ENCODE measurements at regions not wholly inside any gene's neighbourhood (a gene's known extent, or its start where the extent isn't known, plus 50 kb on each side); places are given as distances from the start of the nearest gene placed in this dataset.
"Not testable (repeated sequence)": the region's sequence is repeated elsewhere in the genome, so short reads cannot be mapped to it uniquely, and the experiment has no call there.

DNA sequence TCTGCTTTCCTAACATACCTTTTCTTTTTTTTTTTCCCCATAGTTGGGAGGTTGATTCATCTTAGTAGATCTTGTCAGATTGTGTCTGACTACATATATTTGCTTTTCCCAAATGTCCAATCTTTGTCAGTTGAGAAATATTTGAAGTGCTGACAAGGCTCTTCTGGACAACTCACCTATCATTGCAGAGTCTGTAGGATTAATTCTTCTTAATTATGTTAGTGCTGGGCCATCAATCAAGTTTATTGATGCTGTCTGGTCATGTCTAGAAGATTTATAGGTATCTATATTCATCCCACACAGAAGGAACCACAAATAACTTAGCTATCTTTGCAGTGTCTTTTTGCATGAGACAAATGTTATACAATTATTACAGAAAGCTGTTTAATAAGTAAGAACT, 310.6 kb downstream of the ACTR3B start:
- no peak for FAIRE-seq

DNA sequence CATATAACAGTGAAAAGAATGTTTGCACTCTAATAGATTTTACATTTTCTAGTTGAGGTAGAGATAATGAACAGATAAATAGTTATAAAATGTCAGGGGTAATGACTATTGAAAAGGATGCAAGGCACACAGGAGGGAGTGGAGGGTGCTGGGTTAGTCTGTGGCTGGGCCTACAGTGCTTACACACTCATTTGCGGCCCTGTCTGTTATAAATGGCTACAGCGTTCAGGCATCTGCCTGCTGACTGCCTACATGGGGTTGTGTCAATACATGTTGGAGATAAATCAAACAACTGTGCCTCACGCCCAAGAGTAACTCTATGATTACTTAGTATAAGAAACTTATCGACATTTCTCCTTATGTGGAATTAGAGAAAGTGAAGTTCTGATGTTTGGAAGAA, 313.3 kb downstream of the ACTR3B start:
- FAIRE-seq (no peak), DNase-seq (ENCODE audit: insufficient read length, low spot score) (no peak)

More for the DNA sequence above, 310.6 kb downstream of the ACTR3B start:
- DNase-seq (ENCODE audit: insufficient read length, low spot score) = no peak

DNA sequence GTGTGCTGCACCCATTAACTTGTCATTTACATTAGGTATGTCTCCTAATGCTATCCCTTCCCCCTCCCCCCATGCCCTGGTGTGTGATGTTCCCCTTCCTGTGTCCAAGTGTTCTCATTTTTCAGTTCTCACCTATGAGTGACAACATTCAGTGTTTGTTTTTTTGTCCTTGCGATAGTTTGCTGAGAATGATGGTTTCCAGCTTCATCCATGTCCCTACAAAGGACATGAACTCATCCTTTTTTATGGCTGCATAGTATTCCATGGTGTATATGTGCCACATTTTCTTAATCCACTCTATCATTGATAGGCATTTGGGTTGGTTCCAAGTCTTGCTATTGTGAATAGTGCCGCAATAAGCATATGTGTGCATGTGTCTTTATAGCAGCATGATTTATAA, 316.7 kb downstream of the ACTR3B start:
- FAIRE-seq; DNase-seq (ENCODE audit: insufficient read length, low spot score): not testable (repeated sequence)

DNA sequence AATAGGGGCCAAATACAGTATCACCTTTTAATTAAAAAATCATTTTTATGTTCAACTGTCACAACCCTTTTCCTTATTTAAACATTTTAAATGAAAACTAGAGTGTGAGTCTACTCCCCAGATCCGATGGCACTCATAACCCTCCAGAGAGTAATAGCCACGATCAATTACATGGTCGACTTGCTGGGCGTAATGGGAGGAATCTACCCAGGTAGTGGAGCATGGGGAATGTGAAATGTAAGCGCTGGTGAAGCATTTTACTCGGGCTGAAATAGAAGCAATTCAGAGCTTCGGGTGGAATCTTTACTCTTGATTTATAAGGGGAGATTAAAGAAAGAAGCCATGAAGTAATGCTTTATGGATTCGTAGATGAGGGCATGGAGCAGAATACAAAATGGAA, 321.9 kb downstream of the ACTR3B start:
- FAIRE-seq = no peak

DNA sequence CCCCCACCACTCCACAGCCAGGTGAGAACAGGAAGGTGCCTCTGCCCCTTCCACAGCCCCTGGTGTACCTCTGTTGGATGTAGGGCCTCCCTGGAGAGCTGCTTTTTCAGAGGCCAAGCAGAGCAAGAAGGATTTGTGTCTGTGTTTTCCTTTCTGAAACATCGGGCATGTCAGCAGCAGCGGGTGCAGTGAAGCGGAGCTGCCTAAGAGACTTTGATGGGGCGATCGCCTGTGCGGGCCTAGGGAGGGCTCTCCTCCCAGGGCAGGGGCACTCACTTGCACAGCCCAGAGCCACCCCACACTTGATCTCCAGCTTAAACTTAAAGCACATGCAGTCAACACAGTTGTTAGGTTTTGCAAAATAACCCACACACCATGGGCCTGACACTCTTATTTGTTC, 324.7 kb downstream of the ACTR3B start:
- no peak for FAIRE-seq

More for the DNA sequence above, 321.9 kb downstream of the ACTR3B start:
- DNase-seq (ENCODE audit: insufficient read length, low spot score) = no peak

DNA sequence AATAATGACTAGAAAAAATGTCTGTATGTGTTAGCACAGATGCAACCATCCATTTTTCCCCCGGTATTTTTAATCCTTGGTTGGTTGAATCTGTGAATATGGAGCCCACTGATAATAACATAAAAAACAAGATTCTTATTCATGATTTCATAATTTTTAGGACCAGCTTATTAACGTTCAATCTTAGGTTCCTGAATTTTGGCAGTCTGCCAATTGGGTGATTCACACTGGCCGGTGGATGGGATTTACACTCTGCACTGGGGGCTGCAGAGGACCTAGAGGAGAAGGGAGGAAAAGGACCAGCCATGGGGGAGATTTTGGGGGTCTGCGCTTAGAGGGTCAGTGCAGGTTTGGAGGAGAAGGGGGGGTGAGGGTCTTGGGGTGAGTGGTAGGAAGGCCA, 327.9 kb downstream of the ACTR3B start:
- FAIRE-seq (no peak), DNase-seq (ENCODE audit: insufficient read length, low spot score) (no peak)

More for the DNA sequence above, 324.7 kb downstream of the ACTR3B start:
- DNase-seq (ENCODE audit: insufficient read length, low spot score) = no peak

DNA sequence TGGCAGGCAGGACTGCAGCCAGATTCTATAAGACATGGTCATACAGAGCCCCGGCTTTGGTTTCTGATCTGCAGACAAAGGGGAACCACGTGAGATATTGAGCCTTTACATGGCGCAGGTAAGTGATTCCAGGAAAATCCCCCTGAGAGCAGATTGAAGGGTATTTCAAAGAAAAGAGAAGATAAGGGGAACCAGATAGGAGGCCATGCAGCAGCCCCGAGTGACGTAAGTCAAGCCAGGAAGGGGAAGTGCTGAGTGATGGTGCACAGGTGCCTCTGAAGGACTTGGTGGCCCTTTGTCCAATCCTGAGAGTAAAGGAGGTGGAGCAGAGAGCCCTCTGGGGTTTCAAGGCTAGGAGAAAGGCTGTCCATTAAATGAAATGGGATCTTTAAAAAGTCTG, 329.0 kb downstream of the ACTR3B start:
- FAIRE-seq (no peak), DNase-seq (ENCODE audit: insufficient read length, low spot score) (no peak)

DNA sequence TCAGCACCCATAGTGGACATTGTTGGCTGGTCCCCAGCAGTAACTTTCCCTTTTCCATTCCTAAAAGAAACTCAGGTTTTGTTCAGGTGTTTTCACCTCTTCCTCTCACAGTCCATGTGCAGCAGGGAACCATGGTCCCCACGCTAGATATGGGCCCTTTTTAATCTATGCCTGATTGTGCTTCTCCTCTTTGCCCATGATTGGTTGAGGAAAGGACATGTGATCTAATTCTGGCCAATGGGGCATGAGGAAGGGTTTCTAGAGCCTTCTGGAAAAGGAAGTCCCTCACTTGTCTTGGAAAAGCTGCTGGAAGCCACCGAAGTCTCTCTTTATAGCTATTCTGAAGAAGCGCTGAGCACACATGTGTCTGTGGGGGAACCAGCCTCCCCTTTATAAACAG, 330.7 kb downstream of the ACTR3B start:
- FAIRE-seq = no peak
- no peak for DNase-seq (ENCODE audit: insufficient read length, low spot score)

DNA sequence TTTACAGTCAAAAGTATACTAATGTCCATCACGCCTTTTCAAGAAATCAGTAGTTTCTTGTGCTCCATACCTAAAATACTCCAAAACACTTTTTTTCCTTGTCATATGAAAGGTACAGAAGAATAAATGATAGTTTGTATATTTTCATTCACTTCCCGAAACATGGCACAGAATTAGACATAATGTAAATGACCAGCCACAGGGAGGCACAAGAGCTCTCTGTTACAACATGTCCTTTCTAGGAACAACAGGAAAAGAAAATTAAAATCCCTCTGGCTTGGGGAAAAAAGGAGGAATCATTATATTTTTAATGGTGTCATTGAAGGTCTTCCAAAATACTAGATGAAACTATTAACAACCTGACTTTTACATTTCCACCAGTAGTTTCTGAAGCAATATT, 331.2 kb downstream of the ACTR3B start:
- FAIRE-seq (no peak), DNase-seq (ENCODE audit: insufficient read length, low spot score) (no peak)

DNA sequence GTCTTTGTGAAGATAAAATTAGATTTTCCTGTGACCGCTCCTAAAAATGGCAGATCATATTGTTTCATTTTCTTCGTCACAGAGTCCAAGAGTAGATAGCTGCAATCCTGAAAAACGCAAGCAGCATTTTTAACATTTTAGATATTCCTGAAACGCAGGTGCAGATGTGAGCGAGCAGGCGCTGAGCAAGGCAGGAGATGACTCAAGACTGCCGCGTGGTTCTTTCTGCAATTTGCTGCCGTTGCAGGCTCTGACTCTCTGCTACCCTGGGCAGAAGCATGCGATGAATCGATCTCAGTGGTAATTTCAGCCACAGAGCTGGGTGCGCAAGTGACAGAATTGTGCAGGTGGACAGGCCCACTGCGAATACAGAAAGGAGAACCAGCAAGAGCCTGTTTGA, 331.9 kb downstream of the ACTR3B start:
- FAIRE-seq (no peak), DNase-seq (ENCODE audit: insufficient read length, low spot score) (no peak)

DNA sequence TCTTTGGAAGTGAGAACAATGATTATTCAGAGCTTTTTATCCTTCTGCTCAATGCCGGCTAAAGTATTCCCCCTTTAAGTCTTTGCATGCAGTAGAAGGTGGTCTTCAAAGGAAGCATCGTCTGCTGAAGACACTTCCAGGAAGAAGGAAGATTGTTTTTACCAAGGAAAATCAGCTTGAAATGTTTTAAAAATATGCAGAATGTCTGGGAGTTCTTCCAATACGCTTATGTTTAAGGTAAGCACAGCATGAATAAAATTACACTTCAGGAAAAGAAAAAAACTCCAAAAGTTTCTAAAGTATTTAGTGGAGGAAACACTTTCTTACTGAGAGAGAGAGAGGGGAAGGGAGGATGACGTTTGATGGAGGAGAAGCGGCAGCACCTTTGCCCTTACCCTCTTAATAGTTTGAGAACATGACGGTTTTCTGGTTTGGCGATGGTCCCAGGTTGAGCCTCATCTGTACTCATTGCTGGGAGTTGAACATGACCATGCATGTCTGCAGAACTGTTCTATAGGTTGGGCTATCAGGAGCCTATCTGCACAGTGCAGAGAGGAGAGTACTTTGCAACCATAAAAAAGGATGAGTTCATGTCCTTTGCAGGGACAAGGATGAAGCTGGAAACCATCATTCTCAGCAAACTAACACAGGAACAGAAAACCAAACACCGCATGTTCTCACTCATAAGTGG, 338.1 kb downstream of the ACTR3B start:
- FAIRE-seq = no peak
- DNase-seq (ENCODE audit: insufficient read length, low spot score) = no peak

DNA sequence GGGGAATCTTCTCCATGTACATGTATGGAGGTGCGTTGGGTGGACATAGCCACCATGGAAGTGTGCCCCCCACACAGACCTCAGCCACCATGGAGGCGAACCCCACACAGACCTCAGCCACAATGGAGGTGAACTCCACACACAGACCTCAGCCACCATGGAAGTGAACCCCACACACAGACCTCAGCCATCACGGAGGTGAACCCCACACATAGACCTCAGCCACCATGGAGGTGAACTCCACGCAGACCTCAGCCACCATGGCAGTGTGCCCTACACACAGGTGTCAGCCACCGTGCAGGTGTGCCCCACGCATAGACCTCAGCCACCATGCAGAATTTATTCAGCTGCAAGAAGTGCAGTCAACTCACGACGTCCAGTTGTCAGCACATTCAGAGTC, 339.7 kb downstream of the ACTR3B start:
- DNase-seq (ENCODE audit: insufficient read length, low spot score) (no peak), FAIRE-seq (no peak)

DNA sequence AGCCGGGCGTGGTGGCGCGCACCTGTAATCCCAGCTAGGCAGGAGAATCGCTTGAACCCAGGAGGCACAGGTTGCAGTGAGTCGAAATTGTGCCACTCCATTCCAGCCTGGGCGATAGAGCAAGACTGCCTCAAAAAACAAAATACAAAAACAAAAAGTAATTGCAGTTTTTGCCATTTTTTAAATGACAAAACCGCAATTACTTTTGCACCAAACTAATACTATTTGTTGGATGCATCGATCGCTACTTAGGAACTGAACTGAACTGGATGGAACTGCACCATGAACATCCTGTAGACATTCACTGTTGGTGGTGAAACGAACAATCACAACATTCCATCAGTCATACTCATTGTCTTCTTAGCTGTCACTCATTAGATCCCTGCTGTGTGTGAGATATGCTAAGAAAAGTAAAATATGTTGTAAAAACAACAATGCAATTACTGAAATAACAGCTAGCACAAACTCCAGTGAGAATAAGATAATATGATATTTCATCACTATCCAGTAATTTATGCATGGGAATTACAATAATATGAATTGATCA, 341.2 kb downstream of the ACTR3B start:
- FAIRE-seq = no peak
- DNase-seq (ENCODE audit: insufficient read length, low spot score) = no peak

DNA sequence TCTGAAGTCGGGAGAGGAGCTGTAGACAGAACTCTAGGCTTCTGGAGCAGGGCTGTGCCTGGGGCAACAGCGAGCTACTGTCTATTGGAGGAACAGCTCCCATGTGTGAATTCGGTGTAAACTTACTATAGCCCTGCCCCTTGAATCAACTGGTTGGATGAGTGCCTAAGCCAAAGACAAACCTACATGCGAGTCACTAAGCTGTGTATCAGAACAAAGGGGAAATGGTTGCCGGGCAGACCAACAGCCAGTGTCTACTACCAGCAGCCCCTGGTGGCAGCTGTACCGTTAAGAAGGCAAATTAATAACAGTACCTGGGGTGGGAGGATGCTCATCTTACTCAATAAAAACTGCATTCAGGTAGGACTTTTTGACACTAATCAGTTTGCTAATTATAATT, 343.6 kb downstream of the ACTR3B start:
- FAIRE-seq = no peak
- DNase-seq (ENCODE audit: insufficient read length, low spot score) = no peak

DNA sequence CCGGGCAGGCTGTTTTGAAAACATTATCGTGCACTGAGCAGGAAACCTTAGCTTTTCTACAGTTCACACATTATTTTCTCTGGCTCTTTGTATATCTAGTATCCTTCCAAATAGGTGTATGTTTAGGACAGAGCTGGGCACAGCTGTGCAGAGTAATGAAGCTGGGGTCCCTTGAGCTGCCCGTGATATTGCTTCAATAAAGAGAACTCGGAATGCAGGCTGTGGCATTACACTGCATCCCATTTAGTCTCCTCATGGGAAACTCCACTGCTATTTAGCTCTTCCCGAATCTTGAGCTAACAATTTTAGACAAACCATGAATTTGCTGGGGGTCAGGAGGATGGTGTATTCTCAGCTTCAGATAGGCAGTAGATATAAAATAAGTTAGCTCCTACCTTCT, 348.3 kb downstream of the ACTR3B start:
- DNase-seq (ENCODE audit: insufficient read length, low spot score) = no peak
- no peak for FAIRE-seq

DNA sequence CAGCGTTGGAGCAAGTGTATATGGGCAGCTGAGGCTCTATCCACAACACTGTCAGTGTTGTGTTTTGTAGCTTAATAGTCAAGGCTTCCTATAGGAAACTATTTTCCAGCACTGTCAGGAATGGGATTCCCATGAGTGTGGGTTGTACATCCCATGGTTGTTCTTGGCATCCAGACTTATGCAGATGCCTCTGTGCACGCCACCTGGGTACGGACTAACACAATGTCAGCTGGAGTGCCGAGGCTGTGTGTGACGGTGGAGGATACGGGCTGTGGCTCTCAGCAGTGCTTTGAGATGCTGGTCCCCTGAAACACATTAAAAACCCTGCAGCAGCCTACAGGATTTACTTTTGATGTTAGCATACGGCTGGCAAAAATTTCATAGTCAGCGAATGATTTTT, 350.0 kb downstream of the ACTR3B start:
- FAIRE-seq (no peak), DNase-seq (ENCODE audit: insufficient read length, low spot score) (no peak)

DNA sequence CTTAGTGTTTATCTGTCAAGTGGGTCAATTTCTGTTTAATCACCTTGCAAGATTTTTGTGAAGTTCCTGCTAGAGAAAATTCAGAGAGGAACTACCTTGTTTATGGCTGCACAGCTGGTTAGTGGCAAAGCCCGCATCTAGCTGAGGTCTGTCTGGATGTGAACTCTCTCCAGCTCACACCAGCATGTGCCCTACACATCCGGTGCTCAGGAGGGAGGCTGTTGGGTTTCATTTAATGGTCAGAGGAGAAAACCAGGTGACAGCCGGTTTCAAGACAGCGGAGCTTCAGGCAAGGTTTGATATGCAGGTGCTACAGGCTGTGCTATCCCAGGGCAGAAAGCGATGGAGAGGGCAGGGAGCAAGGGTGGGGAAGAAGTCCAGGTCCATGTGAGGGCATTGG, 351.1 kb downstream of the ACTR3B start:
- no peak for FAIRE-seq
- DNase-seq (ENCODE audit: insufficient read length, low spot score) = no peak

DNA sequence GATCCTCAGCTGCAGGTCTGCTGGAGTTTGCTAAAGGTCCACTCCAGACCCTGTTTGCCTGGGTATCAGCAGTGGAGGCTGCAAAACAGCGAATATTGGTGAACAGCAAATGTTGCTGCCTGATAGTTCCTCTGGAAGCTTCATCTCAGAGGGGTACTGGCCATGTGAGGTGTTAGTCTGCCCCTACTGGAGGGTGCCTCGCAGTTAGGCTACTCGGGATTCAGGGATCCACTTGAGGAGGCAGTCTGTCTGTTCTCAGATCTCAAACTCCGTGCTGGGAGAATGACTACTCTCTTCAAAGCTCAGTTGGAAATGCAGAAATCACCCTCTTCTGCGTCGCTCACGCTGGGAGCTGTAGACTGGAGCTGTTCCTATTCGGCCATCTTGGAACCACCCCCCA, 362.7 kb downstream of the ACTR3B start:
- FAIRE-seq = not testable (repeated sequence)

DNA sequence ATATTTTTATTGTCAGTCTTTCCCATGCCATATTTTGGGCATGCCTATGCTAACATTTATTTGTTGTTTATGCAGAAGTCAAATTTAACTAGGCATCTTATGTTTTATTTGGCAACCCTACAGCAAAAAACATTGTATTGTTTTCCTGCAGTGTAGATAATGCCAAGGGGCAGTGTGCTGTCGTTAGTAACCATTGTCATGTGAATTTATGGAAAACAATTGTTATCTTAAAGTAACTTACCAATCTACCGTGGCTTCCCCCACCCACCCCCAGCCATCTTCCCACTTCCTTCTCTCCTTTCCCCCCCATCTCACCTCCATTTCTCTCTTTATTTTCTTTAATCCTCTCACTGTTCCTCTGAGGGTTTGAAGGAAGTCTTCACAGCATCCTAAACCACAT, 370.5 kb downstream of the ACTR3B start:
- DNase-seq (ENCODE audit: insufficient read length, low spot score) = no peak
- FAIRE-seq = no peak

More for the DNA sequence above, 362.7 kb downstream of the ACTR3B start:
- DNase-seq (ENCODE audit: insufficient read length, low spot score) = not testable (repeated sequence)

DNA sequence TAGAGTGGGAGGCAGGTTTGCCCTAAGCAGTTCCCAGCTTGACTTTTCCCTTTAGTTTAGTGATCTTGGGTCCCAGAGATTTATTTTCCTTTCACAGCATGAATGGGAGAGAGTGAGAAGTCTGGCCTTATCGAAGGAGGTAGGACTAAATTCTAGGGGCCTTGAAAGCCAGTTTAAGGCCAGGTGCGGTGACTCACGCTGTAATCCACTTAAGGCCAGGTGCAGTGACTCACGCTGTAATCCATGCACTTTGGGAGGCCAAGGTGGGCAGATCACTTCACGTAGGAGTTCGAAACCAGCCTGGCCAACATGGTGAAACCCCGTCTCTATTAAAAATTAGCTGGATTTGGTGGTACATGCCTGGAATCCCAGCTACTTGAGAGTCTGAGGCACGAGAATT, 392.2 kb downstream of the ACTR3B start:
- FAIRE-seq (no peak), DNase-seq (ENCODE audit: insufficient read length, low spot score) (no peak)

DNA sequence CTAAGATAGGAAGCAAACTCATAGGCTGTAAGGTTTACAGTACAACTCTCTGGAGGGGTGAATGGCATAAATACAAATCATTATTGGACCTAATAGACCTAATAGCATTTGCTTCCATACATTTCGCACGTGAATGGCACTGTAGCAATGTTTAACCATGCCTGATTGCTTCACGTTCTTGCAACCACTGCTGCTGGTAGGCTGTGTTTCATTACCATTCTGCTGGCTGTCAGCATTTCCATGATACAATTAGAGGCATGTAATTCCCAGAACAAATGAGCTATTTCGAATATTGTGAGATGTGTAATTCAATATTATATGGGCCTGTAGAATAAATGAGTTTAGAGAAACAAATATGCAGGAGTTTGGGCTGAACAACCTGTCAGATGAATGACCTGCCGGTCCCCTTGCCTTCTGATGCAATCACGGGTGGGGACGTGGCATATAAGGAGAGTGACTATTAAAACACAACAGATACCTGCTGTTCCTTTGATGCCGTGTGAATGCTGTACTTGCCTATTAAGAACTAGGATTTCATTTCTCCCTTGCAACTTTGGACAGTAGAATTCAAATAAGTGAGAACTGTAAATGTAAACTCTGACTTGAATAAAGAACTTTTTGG, 393.4 kb downstream of the ACTR3B start:
- no peak for FAIRE-seq
- no peak for DNase-seq (ENCODE audit: insufficient read length, low spot score)

DNA sequence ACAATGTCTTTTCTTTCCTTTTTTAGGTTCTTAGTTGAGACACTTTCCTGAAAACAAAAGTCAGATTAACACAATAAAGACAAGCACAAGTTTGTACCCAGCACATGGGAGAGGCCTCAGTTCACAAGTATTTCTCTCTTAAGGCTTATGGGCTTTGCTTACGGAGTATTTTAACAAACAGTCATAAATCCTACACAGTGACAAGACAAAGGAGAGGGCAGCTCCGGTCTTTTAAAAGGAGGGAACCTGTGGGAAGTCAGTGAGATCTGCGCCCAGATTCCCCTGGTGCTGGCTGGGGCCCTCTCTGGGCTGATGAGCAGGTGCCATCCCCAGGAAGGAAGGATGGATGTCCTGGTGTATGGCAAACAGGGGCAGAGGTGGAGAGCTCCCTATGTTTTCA, 398.6 kb downstream of the ACTR3B start:
- no peak for DNase-seq (ENCODE audit: insufficient read length, low spot score)
- FAIRE-seq = no peak

Data from GM19239 (cell line).